ENCODE measurements at regions not wholly inside any gene's neighbourhood (a gene's known extent, or its start where the extent isn't known, plus 50 kb on each side); places are given as distances from the start of the nearest gene placed in this dataset.

GRCh38 chr7:25790963-25791362 is 361.0 kb upstream of the NFE2L3 start:
- 43 to 53% methylated on average over 4 of the region's 4 CpGs for WGBS, 2 donors

GRCh38 chr7:25792586-25792985 is 359.4 kb upstream of the NFE2L3 start:
- TF ChIP-seq POLR2A (IDR thresholded peaks at IDR 0.05) = no peak
- no peak for TF ChIP-seq CTCF (IDR thresholded peaks at IDR 0.05)
- DNase-seq (ENCODE audit: low spot score in 2 of 2) = no peak
- WGBS, 2 donors = 79 to 92% methylated on average over 8 of the region's 8 CpGs
- intact Hi-C loops (cut with DNase I; ENCODE audit: low total_unique reads) = no loop called here
- no peak overlapping the region for H3K4me3 ChIP-seq (ENCODE audit: low read depth, poor library complexity, severe bottlenecking)

More at GRCh38 chr7:25790963-25791362, 361.0 kb upstream of the NFE2L3 start:
- no peak for DNase-seq (ENCODE audit: low spot score in 2 of 2)
- no peak for TF ChIP-seq CTCF (IDR thresholded peaks at IDR 0.05)
- TF ChIP-seq POLR2A (IDR thresholded peaks at IDR 0.05) = no peak
- H3K4me3 ChIP-seq (ENCODE audit: low read depth, poor library complexity, severe bottlenecking) = no peak overlapping the region
- intact Hi-C loops (cut with DNase I; ENCODE audit: low total_unique reads) = no loop called here

GRCh38 chr7:25795824-25796235 is 356.2 kb upstream of the NFE2L3 start:
- no peak overlapping the region for H3K4me3 ChIP-seq (ENCODE audit: low read depth, poor library complexity, severe bottlenecking)
- WGBS, 2 donors = 34 to 57% methylated on average over 2 of the region's 2 CpGs
- intact Hi-C loops (cut with DNase I; ENCODE audit: low total_unique reads) = no loop called here
- no peak for DNase-seq (ENCODE audit: low spot score in 2 of 2)
- no peak for TF ChIP-seq CTCF (IDR thresholded peaks at IDR 0.05)
- no peak for TF ChIP-seq POLR2A (IDR thresholded peaks at IDR 0.05)

GRCh38 chr7:25798344-25798743 is 353.7 kb upstream of the NFE2L3 start:
- no peak for DNase-seq (ENCODE audit: low spot score in 2 of 2)
- intact Hi-C loops (cut with DNase I; ENCODE audit: low total_unique reads) = no loop called here
- 89 to 94% methylated on average over 1 of the region's 1 CpG for WGBS, 2 donors
- H3K4me3 ChIP-seq (ENCODE audit: low read depth, poor library complexity, severe bottlenecking) = no peak overlapping the region
- no peak for TF ChIP-seq CTCF (IDR thresholded peaks at IDR 0.05)
- TF ChIP-seq POLR2A (IDR thresholded peaks at IDR 0.05) = no peak

GRCh38 chr7:25801214-25801613 is 350.8 kb upstream of the NFE2L3 start:
- TF ChIP-seq CTCF (IDR thresholded peaks at IDR 0.05) (no peak), POLR2A (IDR thresholded peaks at IDR 0.05) (no peak)
- WGBS, 2 donors = 96 to 98% methylated on average over 3 of the region's 3 CpGs
- no peak for DNase-seq (ENCODE audit: low spot score in 2 of 2)
- H3K4me3 ChIP-seq (ENCODE audit: low read depth, poor library complexity, severe bottlenecking) = no peak overlapping the region
- intact Hi-C loops (cut with DNase I; ENCODE audit: low total_unique reads) = no loop called here

- DNase-seq (ENCODE audit: low spot score in 2 of 2) = no peak
- H3K4me3 ChIP-seq (ENCODE audit: low read depth, poor library complexity, severe bottlenecking) = no peak overlapping the region
- intact Hi-C loops (cut with DNase I; ENCODE audit: low total_unique reads) = no loop called here
- TF ChIP-seq CTCF (IDR thresholded peaks at IDR 0.05) (no peak), POLR2A (IDR thresholded peaks at IDR 0.05) (no peak)
- WGBS, 2 donors = 83 to 84% methylated on average over 3 of the region's 3 CpGs
Observed at GRCh38 chr7:25802057-25802456, 349.9 kb upstream of the NFE2L3 start.
